ENCODE measurements at regions not wholly inside any gene's neighbourhood (a gene's known extent, or its start where the extent isn't known, plus 50 kb on each side); places are given as distances from the start of the nearest gene placed in this dataset.

DNA sequence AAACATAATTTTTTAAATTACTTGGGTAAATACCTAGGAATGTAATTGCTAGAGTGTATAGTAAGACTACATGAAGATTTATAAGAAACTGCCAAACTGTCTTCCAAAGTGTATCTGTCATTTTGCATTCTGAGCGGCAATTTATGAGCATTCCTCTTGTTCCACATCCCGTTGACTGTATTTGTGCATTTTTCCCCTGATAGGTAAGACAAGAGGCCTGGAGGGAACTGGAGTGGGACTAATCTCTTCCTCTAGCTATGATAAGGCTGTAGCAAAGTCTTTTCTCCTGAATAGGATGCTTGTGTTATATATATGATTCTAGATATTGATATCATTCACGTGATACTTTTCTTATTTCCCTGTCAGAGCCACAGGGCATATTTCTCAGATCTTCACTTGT, 1557.5 kb downstream of the GRIK2 start:
- no peak overlapping the region for H2BK15ac ChIP-seq (ENCODE audit: low read length)
- no peak overlapping the region for H2BK12ac ChIP-seq (ENCODE audit: low read depth, low read length)
- ChIA-PET CTCF (ENCODE audit: partially characterized antibody) (no interaction called here), POLR2A (ENCODE audit: partially characterized antibody) (no interaction called here)
- no peak overlapping the region for H4K8ac ChIP-seq (ENCODE audit: extremely low read depth, insufficient read depth, low read length)
- H3K79me2 ChIP-seq (ENCODE audit: control insufficient read depth in 1 of 2, insufficient read depth in 2 of 2, low read length in 2 of 2), result no peaks in the 10 kb centered on the region
- H3K4ac ChIP-seq (replicated peaks; ENCODE audit: insufficient read length, low read depth, low read length), result no peak overlapping the region
- TF ChIP-seq SIRT6 (IDR thresholded peaks at IDR 0.05; ENCODE audit: low read length) (no peak), EGR1 (IDR thresholded peaks at IDR 0.05; ENCODE audit: borderline replicate concordance, low read depth, low read length) (no peak), USF2 (IDR thresholded peaks at IDR 0.05; ENCODE audit: low read length) (no peak), ASH2L (IDR thresholded peaks at IDR 0.05; ENCODE audit: low read length) (no peak), JUND (IDR thresholded peaks at IDR 0.05; ENCODE audit: low read length) (no peak), TBP (IDR thresholded peaks at IDR 0.05; ENCODE audit: low read depth, low read length) (no peak), CBX8 (IDR thresholded peaks at IDR 0.05; ENCODE audit: borderline replicate concordance, low read depth, low read length) (no peak), SIX5 (IDR thresholded peaks at IDR 0.05; ENCODE audit: low read depth, low read length) (no peak), RAD21 (IDR thresholded peaks at IDR 0.05 in 1 of 2, conservative IDR thresholded peaks at IDR 0.05 in 1 of 2; ENCODE audit: low read depth in 2 of 2, low read length in 2 of 2) (no peak), RFX5 (IDR thresholded peaks at IDR 0.05; ENCODE audit: borderline replicate concordance, low read depth, low read length) (no peak)
- no peak for DNase-seq (ENCODE audit: low read depth in 1 of 2, low spot score in 2 of 2)
- H2AFZ ChIP-seq (ENCODE audit: low read length), result no peak overlapping the region
- H2BK5ac ChIP-seq (ENCODE audit: low read depth, low read length), result no peak overlapping the region
- no peak overlapping the region for H3K27ac ChIP-seq (ENCODE audit: low read depth, low read length)
- no peaks in the 10 kb centered on the region for H3K9me3 ChIP-seq (ENCODE audit: insufficient read depth in 2 of 2, low read depth in 1 of 2, low read length in 1 of 2)
- no peak overlapping the region for H3K18ac ChIP-seq (ENCODE audit: extremely low read depth, low read length)
- no peaks in the 10 kb centered on the region for H3K79me1 ChIP-seq (ENCODE audit: low read depth, low read length)
- no peaks in the 10 kb centered on the region for H4K20me1 ChIP-seq (replicated peaks in 1 of 2; ENCODE audit: control insufficient read depth in 1 of 2, insufficient read depth in 2 of 2, low read length in 2 of 2)
- H3K4me3 ChIP-seq (ENCODE audit: extremely low read depth in 1 of 4, insufficient read depth in 2 of 4, low read depth in 3 of 4, low read length in 4 of 4), result no peak overlapping the region
- no peaks in the 10 kb centered on the region for H3K23me2 ChIP-seq (ENCODE audit: low read depth, low read length)
- H2BK20ac ChIP-seq (ENCODE audit: low read length), result no peak overlapping the region
- no peak overlapping the region for H2AK5ac ChIP-seq (ENCODE audit: low read depth, low read length)
- H2BK120ac ChIP-seq (replicated peaks; ENCODE audit: low read depth, low read length), result no peak overlapping the region
- no peak overlapping the region for H3K4me2 ChIP-seq (ENCODE audit: insufficient read depth in 1 of 2, low read depth in 2 of 2, low read length in 2 of 2)
- H4K5ac ChIP-seq (ENCODE audit: insufficient read length, low read depth, low read length), result no peak overlapping the region
- H3K4me1 ChIP-seq (replicated peaks in 1 of 4; ENCODE audit: control insufficient read depth in 3 of 4, insufficient read depth in 4 of 4, low read length in 3 of 4), result no peaks in the 10 kb centered on the region
- H3K56ac ChIP-seq (replicated peaks; ENCODE audit: insufficient read length, low read depth, low read length), result no peak overlapping the region
- WGBS, 2 experiments (ENCODE audit: extremely low coverage in 1 of 2, insufficient coverage in 1 of 2, insufficient read length in 1 of 2, insufficient replicate concordance in 2 of 2, low coverage in 1 of 2, low lambda C conversion rate in 2 of 2, missing lambda C conversion rate in 1 of 2), result 84% methylated on average over 3 of the region's 3 CpGs; no CpG with 5 or more reads in 1 of the 2 experiments
- no peaks in the 10 kb centered on the region for H3K36me3 ChIP-seq (ENCODE audit: control insufficient read depth in 2 of 4, insufficient read depth in 4 of 4, low read length in 3 of 4)
- no peak overlapping the region for H3K9ac ChIP-seq (replicated peaks in 1 of 4; ENCODE audit: extremely low read depth in 1 of 4, low read depth in 3 of 4, low read length in 3 of 4)
- H3K23ac ChIP-seq (ENCODE audit: insufficient read length), result no peak overlapping the region
- no peak overlapping the region for H3K14ac ChIP-seq (ENCODE audit: insufficient read length)
- H3K27me3 ChIP-seq (replicated peaks in 1 of 4; ENCODE audit: control insufficient read depth in 3 of 4, extremely low read depth in 1 of 4, insufficient read depth in 3 of 4, low read length in 3 of 4), result no peaks in the 10 kb centered on the region
- no peak overlapping the region for H4K91ac ChIP-seq (replicated peaks; ENCODE audit: insufficient read length, low read length)
- no peak for FAIRE-seq

Data from H1 (cell line).